ENCODE measurements at regions not wholly inside any gene's neighbourhood (a gene's known extent, or its start where the extent isn't known, plus 50 kb on each side); places are given as distances from the start of the nearest gene placed in this dataset.

DNA sequence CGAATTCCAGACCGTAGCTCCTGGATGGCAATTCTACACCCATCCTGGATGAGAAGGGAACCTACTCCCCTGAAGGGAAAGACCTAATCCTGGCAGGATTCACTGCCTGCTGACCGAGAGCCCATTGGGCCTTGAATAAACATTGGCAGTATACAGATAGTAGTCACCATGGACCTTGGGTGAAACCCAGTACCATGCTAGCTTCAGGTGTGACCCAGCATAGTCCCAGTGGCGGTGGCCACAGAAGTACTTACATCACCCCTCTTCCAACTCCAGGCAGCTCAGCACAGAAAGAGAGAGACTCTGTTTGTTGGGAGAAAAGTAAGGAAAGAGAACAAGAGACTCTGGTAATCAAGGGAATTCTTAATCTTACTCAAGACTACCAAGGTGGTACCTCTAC lies 97.2 kb upstream of the SLC13A1 start:
- TF ChIP-seq, protein P1, sequence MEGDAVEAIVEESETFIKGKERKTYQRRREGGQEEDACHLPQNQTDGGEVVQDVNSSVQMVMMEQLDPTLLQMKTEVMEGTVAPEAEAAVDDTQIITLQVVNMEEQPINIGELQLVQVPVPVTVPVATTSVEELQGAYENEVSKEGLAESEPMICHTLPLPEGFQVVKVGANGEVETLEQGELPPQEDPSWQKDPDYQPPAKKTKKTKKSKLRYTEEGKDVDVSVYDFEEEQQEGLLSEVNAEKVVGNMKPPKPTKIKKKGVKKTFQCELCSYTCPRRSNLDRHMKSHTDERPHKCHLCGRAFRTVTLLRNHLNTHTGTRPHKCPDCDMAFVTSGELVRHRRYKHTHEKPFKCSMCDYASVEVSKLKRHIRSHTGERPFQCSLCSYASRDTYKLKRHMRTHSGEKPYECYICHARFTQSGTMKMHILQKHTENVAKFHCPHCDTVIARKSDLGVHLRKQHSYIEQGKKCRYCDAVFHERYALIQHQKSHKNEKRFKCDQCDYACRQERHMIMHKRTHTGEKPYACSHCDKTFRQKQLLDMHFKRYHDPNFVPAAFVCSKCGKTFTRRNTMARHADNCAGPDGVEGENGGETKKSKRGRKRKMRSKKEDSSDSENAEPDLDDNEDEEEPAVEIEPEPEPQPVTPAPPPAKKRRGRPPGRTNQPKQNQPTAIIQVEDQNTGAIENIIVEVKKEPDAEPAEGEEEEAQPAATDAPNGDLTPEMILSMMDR (IDR thresholded peaks at IDR 0.05), result no peak
- TF ChIP-seq EP300 (IDR thresholded peaks at IDR 0.05) (no peak), POLR2A (IDR thresholded peaks at IDR 0.05; ENCODE audit: low read length) (no peak), MYC (IDR thresholded peaks at IDR 0.05; ENCODE audit: borderline replicate concordance, low read length) (no peak), TP53 (CRISPR knock-in tag; IDR thresholded peaks at IDR 0.05) (no peak), CBX2 (IDR thresholded peaks at IDR 0.05; ENCODE audit: borderline replicate concordance, low read depth) (no peak), JUNB (IDR thresholded peaks at IDR 0.05) (no peak), SREBF2 (IDR thresholded peaks at IDR 0.05) (no peak), HDAC2 (IDR thresholded peaks at IDR 0.05) (no peak)

Data from A549 (cell line).